ENCODE measurements at regions not wholly inside any gene's neighbourhood (a gene's known extent, or its start where the extent isn't known, plus 50 kb on each side); places are given as distances from the start of the nearest gene placed in this dataset.

DNA sequence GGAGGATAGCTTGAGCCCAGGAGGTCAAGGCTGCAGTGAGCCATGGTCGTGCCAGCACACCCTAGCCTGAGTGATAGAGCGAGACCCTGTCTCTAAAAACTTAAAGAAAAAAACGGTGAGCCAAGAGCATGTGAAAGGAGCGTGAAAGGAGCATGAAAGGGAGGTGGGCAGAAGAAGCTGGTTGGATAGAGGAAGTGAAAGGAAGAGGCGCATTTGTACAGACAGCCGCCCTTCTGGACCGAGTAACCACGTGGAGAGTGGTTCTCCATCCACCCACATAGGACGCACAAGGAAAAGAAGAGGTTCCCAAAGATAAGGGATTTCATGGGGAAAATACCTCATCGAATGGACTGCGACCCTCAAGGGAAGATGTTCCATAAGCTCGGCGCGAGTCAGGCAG, 60.4 kb upstream of the IFNAR2 start:
- no peak for TF ChIP-seq FOSL2 (IDR thresholded peaks at IDR 0.05; ENCODE audit: borderline replicate concordance, low read depth)
- TF ChIP-seq, protein P1, sequence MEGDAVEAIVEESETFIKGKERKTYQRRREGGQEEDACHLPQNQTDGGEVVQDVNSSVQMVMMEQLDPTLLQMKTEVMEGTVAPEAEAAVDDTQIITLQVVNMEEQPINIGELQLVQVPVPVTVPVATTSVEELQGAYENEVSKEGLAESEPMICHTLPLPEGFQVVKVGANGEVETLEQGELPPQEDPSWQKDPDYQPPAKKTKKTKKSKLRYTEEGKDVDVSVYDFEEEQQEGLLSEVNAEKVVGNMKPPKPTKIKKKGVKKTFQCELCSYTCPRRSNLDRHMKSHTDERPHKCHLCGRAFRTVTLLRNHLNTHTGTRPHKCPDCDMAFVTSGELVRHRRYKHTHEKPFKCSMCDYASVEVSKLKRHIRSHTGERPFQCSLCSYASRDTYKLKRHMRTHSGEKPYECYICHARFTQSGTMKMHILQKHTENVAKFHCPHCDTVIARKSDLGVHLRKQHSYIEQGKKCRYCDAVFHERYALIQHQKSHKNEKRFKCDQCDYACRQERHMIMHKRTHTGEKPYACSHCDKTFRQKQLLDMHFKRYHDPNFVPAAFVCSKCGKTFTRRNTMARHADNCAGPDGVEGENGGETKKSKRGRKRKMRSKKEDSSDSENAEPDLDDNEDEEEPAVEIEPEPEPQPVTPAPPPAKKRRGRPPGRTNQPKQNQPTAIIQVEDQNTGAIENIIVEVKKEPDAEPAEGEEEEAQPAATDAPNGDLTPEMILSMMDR (IDR thresholded peaks at IDR 0.05) = no peak
- no peak for TF ChIP-seq POLR2AphosphoS5 (IDR thresholded peaks at IDR 0.05; ENCODE audit: low read depth, low read length)
- no peak for TF ChIP-seq EZH2phosphoT487 (IDR thresholded peaks at IDR 0.05; ENCODE audit: borderline replicate concordance, low read depth)
- TF ChIP-seq JUND (IDR thresholded peaks at IDR 0.05) = no peak
- TF ChIP-seq EP300 (IDR thresholded peaks at IDR 0.05; ENCODE audit: borderline replicate concordance in 1 of 2, low read depth in 1 of 2, low read length in 1 of 2) = no peak
